ENCODE measurements at regions not wholly inside any gene's neighbourhood (a gene's known extent, or its start where the extent isn't known, plus 50 kb on each side); places are given as distances from the start of the nearest gene placed in this dataset.

DNA sequence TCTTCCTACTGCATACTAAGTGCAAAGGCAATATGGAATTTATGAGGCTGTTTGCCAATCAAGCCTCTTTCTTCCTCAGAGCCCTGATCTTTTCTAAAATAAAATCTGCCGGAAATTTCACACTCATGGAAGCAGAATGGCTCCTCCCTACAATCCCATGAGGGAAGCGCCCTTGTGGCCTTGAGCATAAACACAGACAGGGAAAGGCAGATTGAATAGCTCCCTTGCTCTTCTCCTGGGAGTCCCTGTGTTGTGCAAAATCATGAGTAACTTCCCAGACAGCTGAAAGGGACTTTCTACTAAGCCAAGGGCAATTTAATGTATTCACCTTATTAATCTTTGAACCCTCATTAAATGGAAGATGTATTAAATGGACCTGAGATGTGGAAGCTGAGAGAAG, 226.1 kb upstream of the PIK3R1 start:
- Histone ChIP-seq H4K20me1 (ENCODE audit: insufficient read depth) (no peaks in the 10 kb centered on the region), H3K4me1 (ENCODE audit: control insufficient read depth in 1 of 2, insufficient read depth in 2 of 2, low read length in 2 of 2) (no peaks in the 10 kb centered on the region), H3K9ac (ENCODE audit: low read length) (no peak overlapping the region), H3K9me2 (ENCODE audit: insufficient read depth) (no peaks in the 10 kb centered on the region), H3K27me3 (ENCODE audit: insufficient read depth, low read length) (no peaks in the 10 kb centered on the region), H2AFZ (ENCODE audit: low read depth, low read length, poor library complexity, severe bottlenecking) (no peak overlapping the region), H3K4me2 (ENCODE audit: low read length) (no peak overlapping the region), H3K9me3 (ENCODE audit: control insufficient read depth in 1 of 2, insufficient read depth in 1 of 2, low read depth in 1 of 2, low read length in 2 of 2) (no peaks in the 10 kb centered on the region), H3K4me3 (replicated peaks in 1 of 2; ENCODE audit: low read depth in 1 of 2, low read length in 2 of 2) (no peak overlapping the region), H3K36me3 (ENCODE audit: control insufficient read depth in 1 of 2, insufficient read depth in 2 of 2, low read length in 2 of 2) (no peaks in the 10 kb centered on the region), H3K79me2 (ENCODE audit: insufficient read depth, low read length) (no peaks in the 10 kb centered on the region), H3K27ac (ENCODE audit: low read depth, low read length) (no peak overlapping the region)
- ATAC-seq (no peak), DNase-seq (ENCODE audit: low read depth, low spot score) (no peak)
- ChIA-PET POLR2A (no interaction called here), CTCF (no interaction called here), RAD21 (ENCODE audit: low non-redundant PET in 1 of 2, low total read pairs in 2 of 2, uncharacterized antibody in 2 of 2, unreplicated experiment in 2 of 2) (no interaction called here)
- TF ChIP-seq SIN3A (IDR thresholded peaks at IDR 0.05; ENCODE audit: low read depth) (no peak), RAD21 (IDR thresholded peaks at IDR 0.05; ENCODE audit: low read depth) (no peak), POLR2A (IDR thresholded peaks at IDR 0.05; ENCODE audit: borderline replicate concordance, extremely low read depth, insufficient read depth, insufficient read length) (no peak), SP1 (IDR thresholded peaks at IDR 0.05; ENCODE audit: low read depth) (no peak), ELF1 (IDR thresholded peaks at IDR 0.05; ENCODE audit: borderline replicate concordance, low read depth) (no peak), POLR2AphosphoS5 (IDR thresholded peaks at IDR 0.05; ENCODE audit: low read depth, low read length) (no peak), EGR1 (IDR thresholded peaks at IDR 0.05; ENCODE audit: low read depth) (no peak), ZFX (IDR thresholded peaks at IDR 0.05) (no peak), TCF7L2 (IDR thresholded peaks at IDR 0.05; ENCODE audit: borderline replicate concordance, extremely low read depth, insufficient read depth, insufficient read length) (no peak), SRF (IDR thresholded peaks at IDR 0.05; ENCODE audit: low read depth) (no peak), JUND (IDR thresholded peaks at IDR 0.05) (no peak), ZNF274 (IDR thresholded peaks at IDR 0.05; ENCODE audit: low read depth, low read length) (no peak), EZH2phosphoT487 (IDR thresholded peaks at IDR 0.05; ENCODE audit: borderline replicate concordance) (no peak), CEBPB (IDR thresholded peaks at IDR 0.05; ENCODE audit: low read depth) (no peak)
- TF ChIP-seq, protein P1, sequence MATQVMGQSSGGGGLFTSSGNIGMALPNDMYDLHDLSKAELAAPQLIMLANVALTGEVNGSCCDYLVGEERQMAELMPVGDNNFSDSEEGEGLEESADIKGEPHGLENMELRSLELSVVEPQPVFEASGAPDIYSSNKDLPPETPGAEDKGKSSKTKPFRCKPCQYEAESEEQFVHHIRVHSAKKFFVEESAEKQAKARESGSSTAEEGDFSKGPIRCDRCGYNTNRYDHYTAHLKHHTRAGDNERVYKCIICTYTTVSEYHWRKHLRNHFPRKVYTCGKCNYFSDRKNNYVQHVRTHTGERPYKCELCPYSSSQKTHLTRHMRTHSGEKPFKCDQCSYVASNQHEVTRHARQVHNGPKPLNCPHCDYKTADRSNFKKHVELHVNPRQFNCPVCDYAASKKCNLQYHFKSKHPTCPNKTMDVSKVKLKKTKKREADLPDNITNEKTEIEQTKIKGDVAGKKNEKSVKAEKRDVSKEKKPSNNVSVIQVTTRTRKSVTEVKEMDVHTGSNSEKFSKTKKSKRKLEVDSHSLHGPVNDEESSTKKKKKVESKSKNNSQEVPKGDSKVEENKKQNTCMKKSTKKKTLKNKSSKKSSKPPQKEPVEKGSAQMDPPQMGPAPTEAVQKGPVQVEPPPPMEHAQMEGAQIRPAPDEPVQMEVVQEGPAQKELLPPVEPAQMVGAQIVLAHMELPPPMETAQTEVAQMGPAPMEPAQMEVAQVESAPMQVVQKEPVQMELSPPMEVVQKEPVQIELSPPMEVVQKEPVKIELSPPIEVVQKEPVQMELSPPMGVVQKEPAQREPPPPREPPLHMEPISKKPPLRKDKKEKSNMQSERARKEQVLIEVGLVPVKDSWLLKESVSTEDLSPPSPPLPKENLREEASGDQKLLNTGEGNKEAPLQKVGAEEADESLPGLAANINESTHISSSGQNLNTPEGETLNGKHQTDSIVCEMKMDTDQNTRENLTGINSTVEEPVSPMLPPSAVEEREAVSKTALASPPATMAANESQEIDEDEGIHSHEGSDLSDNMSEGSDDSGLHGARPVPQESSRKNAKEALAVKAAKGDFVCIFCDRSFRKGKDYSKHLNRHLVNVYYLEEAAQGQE (IDR thresholded peaks at IDR 0.05; ENCODE audit: low read depth) = no peak
- TF ChIP-seq, protein P2, sequence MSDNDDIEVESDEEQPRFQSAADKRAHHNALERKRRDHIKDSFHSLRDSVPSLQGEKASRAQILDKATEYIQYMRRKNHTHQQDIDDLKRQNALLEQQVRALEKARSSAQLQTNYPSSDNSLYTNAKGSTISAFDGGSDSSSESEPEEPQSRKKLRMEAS (IDR thresholded peaks at IDR 0.05) = no peak
- TF ChIP-seq, protein P3, sequence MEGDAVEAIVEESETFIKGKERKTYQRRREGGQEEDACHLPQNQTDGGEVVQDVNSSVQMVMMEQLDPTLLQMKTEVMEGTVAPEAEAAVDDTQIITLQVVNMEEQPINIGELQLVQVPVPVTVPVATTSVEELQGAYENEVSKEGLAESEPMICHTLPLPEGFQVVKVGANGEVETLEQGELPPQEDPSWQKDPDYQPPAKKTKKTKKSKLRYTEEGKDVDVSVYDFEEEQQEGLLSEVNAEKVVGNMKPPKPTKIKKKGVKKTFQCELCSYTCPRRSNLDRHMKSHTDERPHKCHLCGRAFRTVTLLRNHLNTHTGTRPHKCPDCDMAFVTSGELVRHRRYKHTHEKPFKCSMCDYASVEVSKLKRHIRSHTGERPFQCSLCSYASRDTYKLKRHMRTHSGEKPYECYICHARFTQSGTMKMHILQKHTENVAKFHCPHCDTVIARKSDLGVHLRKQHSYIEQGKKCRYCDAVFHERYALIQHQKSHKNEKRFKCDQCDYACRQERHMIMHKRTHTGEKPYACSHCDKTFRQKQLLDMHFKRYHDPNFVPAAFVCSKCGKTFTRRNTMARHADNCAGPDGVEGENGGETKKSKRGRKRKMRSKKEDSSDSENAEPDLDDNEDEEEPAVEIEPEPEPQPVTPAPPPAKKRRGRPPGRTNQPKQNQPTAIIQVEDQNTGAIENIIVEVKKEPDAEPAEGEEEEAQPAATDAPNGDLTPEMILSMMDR (IDR thresholded peaks at IDR 0.05 in 2 of 3, conservative IDR thresholded peaks at IDR 0.05 in 1 of 3; ENCODE audit: borderline replicate concordance in 1 of 3, insufficient read depth in 1 of 3, low read depth in 2 of 3, low read length in 2 of 3) = no peak
- TF ChIP-seq, protein P4, sequence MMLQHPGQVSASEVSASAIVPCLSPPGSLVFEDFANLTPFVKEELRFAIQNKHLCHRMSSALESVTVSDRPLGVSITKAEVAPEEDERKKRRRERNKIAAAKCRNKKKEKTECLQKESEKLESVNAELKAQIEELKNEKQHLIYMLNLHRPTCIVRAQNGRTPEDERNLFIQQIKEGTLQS (IDR thresholded peaks at IDR 0.05) = no peak
- TF ChIP-seq, protein P5, sequence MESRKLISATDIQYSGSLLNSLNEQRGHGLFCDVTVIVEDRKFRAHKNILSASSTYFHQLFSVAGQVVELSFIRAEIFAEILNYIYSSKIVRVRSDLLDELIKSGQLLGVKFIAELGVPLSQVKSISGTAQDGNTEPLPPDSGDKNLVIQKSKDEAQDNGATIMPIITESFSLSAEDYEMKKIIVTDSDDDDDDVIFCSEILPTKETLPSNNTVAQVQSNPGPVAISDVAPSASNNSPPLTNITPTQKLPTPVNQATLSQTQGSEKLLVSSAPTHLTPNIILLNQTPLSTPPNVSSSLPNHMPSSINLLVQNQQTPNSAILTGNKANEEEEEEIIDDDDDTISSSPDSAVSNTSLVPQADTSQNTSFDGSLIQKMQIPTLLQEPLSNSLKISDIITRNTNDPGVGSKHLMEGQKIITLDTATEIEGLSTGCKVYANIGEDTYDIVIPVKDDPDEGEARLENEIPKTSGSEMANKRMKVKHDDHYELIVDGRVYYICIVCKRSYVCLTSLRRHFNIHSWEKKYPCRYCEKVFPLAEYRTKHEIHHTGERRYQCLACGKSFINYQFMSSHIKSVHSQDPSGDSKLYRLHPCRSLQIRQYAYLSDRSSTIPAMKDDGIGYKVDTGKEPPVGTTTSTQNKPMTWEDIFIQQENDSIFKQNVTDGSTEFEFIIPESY (IDR thresholded peaks at IDR 0.05; ENCODE audit: extremely low read depth, insufficient replicate concordance, low read length) = no peak
- no TSS peak for BruUV-seq (replicated peaks)
- intact Hi-C loops (cut with micrococcal nuclease) = no loop called here
